ENCODE measurements at regions not wholly inside any gene's neighbourhood (a gene's known extent, or its start where the extent isn't known, plus 50 kb on each side); places are given as distances from the start of the nearest gene placed in this dataset.

- TF ChIP-seq SMC3 (IDR thresholded peaks at IDR 0.05; ENCODE audit: low read depth, low read length) (no peak), CTCF (conservative IDR thresholded peaks at IDR 0.05; ENCODE audit: low read depth, low read length) (no peak), POLR2A (IDR thresholded peaks at IDR 0.05; ENCODE audit: low read depth, low read length) (no peak), NFE2L2 (IDR thresholded peaks at IDR 0.05; ENCODE audit: low read depth, low read length) (no peak), RFX5 (IDR thresholded peaks at IDR 0.05; ENCODE audit: low read depth, low read length) (no peak)
Observed at GRCh38 chr14:66311058-66311457, 175.1 kb upstream of the CCDC196 start.
